Osteocyte (in vitro differentiated cells): ENCODE measurements at regions not wholly inside any gene's neighbourhood (a gene's known extent, or its start where the extent isn't known, plus 50 kb on each side); places are given as distances from the start of the nearest gene placed in this dataset.

Experiments used
- DNase-seq: peaks from one replicate; pipeline ENCODE4 v3.0.0; 2021; ENCODE audit warnings: mixed read lengths; ENCODE audit not compliant: unreplicated experiment; ENCODE audit errors: extremely low spot score
- H3K27ac Mint-ChIP-seq: one replicate; pipeline ENCODE4 v1.8.0; 2021; ENCODE audit warnings: mild to moderate bottlenecking, mixed read lengths; ENCODE audit not compliant: unreplicated experiment
- H3K27me3 Mint-ChIP-seq: one replicate; pipeline ENCODE4 v1.8.0; 2021; ENCODE audit warnings: mixed read lengths; ENCODE audit not compliant: unreplicated experiment
- H3K36me3 Mint-ChIP-seq: one replicate; pipeline ENCODE4 v1.8.0; 2021; ENCODE audit warnings: mixed read lengths; ENCODE audit not compliant: unreplicated experiment
- H3K4me1 Mint-ChIP-seq: one replicate; pipeline ENCODE4 v1.8.0; 2021; ENCODE audit warnings: mixed read lengths; ENCODE audit not compliant: unreplicated experiment
- H3K4me3 Mint-ChIP-seq: one replicate; pipeline ENCODE4 v1.8.0; 2021; ENCODE audit warnings: mild to moderate bottlenecking, moderate library complexity, mixed read lengths; ENCODE audit not compliant: unreplicated experiment
- H3K9me3 Mint-ChIP-seq: one replicate; pipeline ENCODE4 v1.8.0; 2021; ENCODE audit warnings: mixed read lengths; ENCODE audit not compliant: unreplicated experiment
- TF ChIP-seq, protein P1 (sequence below): fragments of 200-600 bp; sonication (generic); IDR thresholded peaks from 2 replicates; pipeline ENCODE4 v1.5.0; 2021; ENCODE audit warnings: antibody characterized with exemption, mild to moderate bottlenecking, moderate library complexity

DNA sequence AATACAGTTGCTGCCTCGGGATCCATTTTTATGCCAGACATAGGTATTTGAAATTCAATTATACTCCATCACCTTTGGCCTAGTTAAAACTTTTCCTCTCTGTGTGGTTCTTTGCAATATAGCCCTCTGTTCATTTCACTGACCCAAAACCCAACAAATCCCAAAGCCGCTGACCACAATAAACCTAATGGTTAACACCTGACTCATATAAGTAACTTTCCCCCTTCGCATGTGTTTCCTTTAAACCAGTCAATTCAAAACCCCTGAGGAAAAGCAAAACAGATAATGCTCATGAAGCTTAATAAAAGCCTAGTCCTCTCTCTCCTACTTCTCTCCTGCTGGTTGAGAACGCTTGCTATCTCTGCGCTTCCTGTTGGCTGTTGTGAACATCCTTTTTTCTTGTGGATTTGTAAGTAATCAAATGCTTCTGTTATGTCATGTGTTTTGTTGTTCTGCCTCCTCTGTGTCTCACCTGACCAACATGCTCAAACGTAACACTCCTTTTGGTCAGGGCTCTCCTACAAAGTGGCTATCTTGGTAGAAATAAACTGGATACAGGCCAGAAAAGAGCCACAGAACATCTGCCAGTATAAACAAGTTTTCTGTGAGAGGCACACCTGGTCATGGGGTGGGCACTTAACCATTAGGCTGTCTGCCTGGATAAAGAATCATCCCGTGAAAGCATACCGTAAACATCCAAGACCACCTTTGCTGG, 652.6 kb downstream of the METTL15 start:
- H3K36me3 Mint-ChIP-seq, result no peaks in the 10 kb centered on the region
- no peaks in the 10 kb centered on the region for H3K27me3 Mint-ChIP-seq
- DNase-seq, result no peak
- H3K4me3 Mint-ChIP-seq, result no peak overlapping the region
- H3K9me3 Mint-ChIP-seq, result peaks cover 4% of the 10 kb centered on the region
- peaks cover 51% of the 10 kb centered on the region for H3K4me1 Mint-ChIP-seq
- peak overlapping the region; percentile 21 for H3K27ac Mint-ChIP-seq
- TF ChIP-seq, protein P1, sequence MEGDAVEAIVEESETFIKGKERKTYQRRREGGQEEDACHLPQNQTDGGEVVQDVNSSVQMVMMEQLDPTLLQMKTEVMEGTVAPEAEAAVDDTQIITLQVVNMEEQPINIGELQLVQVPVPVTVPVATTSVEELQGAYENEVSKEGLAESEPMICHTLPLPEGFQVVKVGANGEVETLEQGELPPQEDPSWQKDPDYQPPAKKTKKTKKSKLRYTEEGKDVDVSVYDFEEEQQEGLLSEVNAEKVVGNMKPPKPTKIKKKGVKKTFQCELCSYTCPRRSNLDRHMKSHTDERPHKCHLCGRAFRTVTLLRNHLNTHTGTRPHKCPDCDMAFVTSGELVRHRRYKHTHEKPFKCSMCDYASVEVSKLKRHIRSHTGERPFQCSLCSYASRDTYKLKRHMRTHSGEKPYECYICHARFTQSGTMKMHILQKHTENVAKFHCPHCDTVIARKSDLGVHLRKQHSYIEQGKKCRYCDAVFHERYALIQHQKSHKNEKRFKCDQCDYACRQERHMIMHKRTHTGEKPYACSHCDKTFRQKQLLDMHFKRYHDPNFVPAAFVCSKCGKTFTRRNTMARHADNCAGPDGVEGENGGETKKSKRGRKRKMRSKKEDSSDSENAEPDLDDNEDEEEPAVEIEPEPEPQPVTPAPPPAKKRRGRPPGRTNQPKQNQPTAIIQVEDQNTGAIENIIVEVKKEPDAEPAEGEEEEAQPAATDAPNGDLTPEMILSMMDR, result no peak

DNA sequence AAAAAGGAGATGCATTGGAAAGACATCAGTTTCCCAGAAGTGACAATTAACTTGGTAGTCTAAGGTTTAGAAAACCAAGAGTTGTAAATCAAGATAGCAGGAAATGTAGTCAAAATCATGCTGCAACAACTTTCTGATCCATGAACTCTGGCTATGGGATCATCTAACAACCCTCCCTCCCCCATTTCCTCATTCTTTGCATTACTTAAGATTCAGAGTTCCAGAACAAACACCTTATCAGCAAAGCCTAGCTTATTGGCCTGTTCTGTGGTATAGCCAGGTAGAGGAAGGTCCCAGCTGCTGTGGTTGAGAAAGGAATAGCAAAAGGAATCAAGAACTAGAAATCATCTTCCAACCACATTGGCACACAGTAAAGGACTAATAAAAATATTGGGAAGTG, 651.1 kb downstream of the METTL15 start:
- peaks cover 4% of the 10 kb centered on the region for H3K9me3 Mint-ChIP-seq
- TF ChIP-seq, protein P1, result no peak
- peaks cover 51% of the 10 kb centered on the region for H3K4me1 Mint-ChIP-seq
- no peak overlapping the region for H3K4me3 Mint-ChIP-seq
- no peak for DNase-seq
- no peak overlapping the region for H3K27ac Mint-ChIP-seq
- H3K36me3 Mint-ChIP-seq, result no peaks in the 10 kb centered on the region
- no peaks in the 10 kb centered on the region for H3K27me3 Mint-ChIP-seq

DNA sequence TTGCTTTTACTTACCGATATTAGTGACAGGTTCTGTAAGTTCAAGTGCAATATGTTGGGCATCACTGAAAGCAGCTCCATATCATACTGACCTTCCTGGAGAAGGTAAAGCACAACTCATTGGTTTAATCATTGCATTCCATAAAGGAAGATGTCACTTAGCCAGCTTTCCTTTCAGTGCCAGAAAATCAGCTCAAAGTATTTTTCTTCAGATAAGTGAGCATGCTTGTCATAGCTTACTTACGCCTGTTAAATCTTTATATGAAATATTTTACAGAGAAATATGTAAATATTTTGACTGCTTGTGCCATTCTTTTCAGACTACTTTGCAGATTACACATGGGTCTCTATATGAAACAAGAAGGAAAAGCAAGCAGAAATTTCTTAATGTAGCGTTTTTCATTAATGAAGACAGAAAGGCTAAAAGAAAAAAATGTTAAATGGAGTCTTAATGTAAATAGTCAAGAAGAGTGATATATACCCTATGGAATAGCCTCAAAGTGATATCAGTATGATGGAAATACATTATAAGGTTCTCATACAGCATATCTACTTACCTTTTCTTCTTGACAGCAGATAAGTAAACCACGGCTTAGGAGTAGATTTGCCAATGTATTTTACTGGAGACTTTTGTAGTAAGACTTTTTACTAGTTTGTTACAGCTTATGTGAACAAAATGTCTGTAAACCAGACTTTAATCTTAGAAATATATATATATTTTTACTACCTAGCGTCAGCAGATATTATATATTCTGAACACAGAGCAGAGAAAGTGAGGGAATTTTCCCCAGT, 649.7 kb downstream of the METTL15 start:
- Mint-ChIP-seq H3K4me1 (peaks cover 45% of the 10 kb centered on the region), H3K4me3 (no peak overlapping the region), H3K27ac (peak overlapping the region; percentile 81), H3K27me3 (no peaks in the 10 kb centered on the region), H3K9me3 (peaks cover 4% of the 10 kb centered on the region), H3K36me3 (no peaks in the 10 kb centered on the region)
- no peak for DNase-seq
- TF ChIP-seq, protein P1, result no peak

DNA sequence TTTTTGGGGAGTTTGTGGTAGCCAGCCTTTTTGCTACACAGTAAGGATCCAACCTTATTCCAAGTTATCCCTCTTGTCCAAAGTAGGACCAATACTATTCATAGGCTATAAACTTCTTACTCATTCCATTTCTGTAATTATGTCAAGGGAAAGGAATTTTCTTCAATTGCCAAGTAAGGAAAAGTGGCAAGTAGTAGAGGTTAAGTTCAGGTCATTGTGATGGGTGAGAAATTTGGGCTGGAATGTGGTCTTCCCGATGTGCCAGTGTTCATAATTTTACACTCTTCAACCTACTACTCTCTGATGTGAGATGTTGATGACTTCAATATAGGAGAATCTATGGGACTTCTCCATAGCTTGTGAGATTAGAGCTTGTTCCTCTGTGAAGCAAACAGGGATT, 648.8 kb downstream of the METTL15 start:
- H3K9me3 Mint-ChIP-seq, result peaks cover 4% of the 10 kb centered on the region
- no peak for DNase-seq
- TF ChIP-seq, protein P1, result no peak
- H3K36me3 Mint-ChIP-seq, result no peaks in the 10 kb centered on the region
- peak overlapping the region; percentile 81 for H3K27ac Mint-ChIP-seq
- H3K27me3 Mint-ChIP-seq, result no peaks in the 10 kb centered on the region
- H3K4me1 Mint-ChIP-seq, result peaks cover 40% of the 10 kb centered on the region
- no peak overlapping the region for H3K4me3 Mint-ChIP-seq

DNA sequence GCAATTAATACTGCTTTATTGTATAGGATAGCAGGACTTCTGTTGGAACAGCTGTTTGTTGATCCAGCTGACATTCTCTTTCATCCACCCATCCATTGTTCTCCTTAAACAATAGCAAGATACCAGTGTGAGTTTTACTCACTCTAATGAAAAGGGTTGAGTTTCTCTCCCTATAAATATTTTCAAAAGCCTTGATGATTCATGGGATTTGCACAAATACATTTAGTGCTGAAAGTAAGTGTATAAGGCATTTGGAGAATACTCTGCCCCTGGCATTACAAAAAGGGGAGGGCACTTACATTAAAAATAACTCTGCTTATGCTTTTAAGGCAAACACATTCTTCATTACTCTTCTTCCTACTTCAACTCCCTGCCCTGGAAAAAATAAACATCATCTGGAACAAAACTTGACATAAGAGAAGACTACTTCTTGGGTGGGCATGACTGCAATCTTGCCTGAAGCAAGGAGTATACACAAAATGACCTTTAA, 634.9 kb downstream of the METTL15 start:
- TF ChIP-seq, protein P1, result no peak
- H3K4me3 Mint-ChIP-seq, result no peak overlapping the region
- DNase-seq, result no peak
- H3K27ac Mint-ChIP-seq, result peak overlapping the region; percentile 61
- no peaks in the 10 kb centered on the region for H3K27me3 Mint-ChIP-seq
- no peaks in the 10 kb centered on the region for H3K36me3 Mint-ChIP-seq
- peaks cover 7% of the 10 kb centered on the region for H3K9me3 Mint-ChIP-seq
- H3K4me1 Mint-ChIP-seq, result peaks cover 20% of the 10 kb centered on the region
